Upper lobe of left lung (tissue), 6 donors: ENCODE measurements at regions not wholly inside any gene's neighbourhood (a gene's known extent, or its start where the extent isn't known, plus 50 kb on each side); places are given as distances from the start of the nearest gene placed in this dataset.
A peak's percentile ranks its signal among the peaks of the same experiment; 100 is the strongest.

ENCODE experiments used
- ATAC-seq, 2 donors: fragments of 200-7000 bp; cut with Tn5 transposase; one replicate each; pipeline ENCODE4 v1.9.1; 2022; ENCODE audit warnings: mild to moderate bottlenecking in 2 of 2, moderate library complexity in 2 of 2; ENCODE audit not compliant: low FRiP score in 2 of 2
- DNase-seq, 2 donors: peaks; one replicate each; pipeline ENCODE4 v3.0.0-alpha.2; 2019 to 2020
- H3K27ac ChIP-seq, 4 donors: fragments of 200-600 bp; sonication (generic); one replicate each; pipeline ENCODE4 v1.5.1; 2016 to 2019
- H3K27me3 ChIP-seq, 4 donors: fragments of 200-600 bp; sonication (generic); one replicate each; pipeline ENCODE4 v1.5.1; 2017 to 2019
- H3K36me3 ChIP-seq, 4 donors: fragments of 200-600 bp; sonication (generic); one replicate each; pipeline ENCODE4 v1.5.1; 2016 to 2019
- H3K4me1 ChIP-seq, 4 donors: fragments of 200-600 bp; sonication (generic); one replicate each; pipeline ENCODE4 v1.5.1; 2018 to 2019
- H3K4me3 ChIP-seq, 4 donors: fragments of 200-600 bp; sonication (generic); one replicate each; pipeline ENCODE4 v1.5.1; 2017 to 2019; ENCODE audit warnings: mild to moderate bottlenecking in 2 of 4, moderate library complexity in 1 of 4
- H3K9me3 ChIP-seq, 4 donors: fragments of 200-600 bp; sonication (generic); one replicate each; pipeline ENCODE4 v1.5.1; 2018 to 2019
- CTCF ChIP-seq, 6 experiments: fragments of 450-650 bp in 4 of 6; fragments of 200-600 bp in 2 of 6; sonication (generic) in 2 of 6; IDR thresholded peaks; one replicate each; pipeline ENCODE4 v1.5.1; 2016 to 2019; ENCODE audit warnings: antibody characterized with exemption in 6 of 6
- EP300 ChIP-seq, 4 donors: sonication (generic); formaldehyde crosslinking; IDR thresholded peaks; one replicate each; pipeline ENCODE4 v1.5.1; 2017; ENCODE audit warnings: antibody characterized with exemption in 4 of 4, control low read depth in 2 of 4
- POLR2A ChIP-seq, 4 donors: fragments of 450-650 bp; IDR thresholded peaks; one replicate each; pipeline ENCODE4 v1.5.1; 2016 to 2017; ENCODE audit warnings: antibody characterized with exemption in 4 of 4, mild to moderate bottlenecking in 2 of 4
- POLR2AphosphoS5 ChIP-seq, 2 donors: sonication (generic); formaldehyde crosslinking; IDR thresholded peaks; one replicate each; pipeline ENCODE4 v1.5.1; 2017; ENCODE audit warnings: antibody characterized with exemption in 2 of 2
- WGBS, 2 donors: methylation state at CpG; one replicate each; pipeline ENCODE4 v1.1.5; 2017 to 2018; 5-methylcytosine and 5-hydroxymethylcytosine counted together
- donor health status: DM: no; HTN: no; CAD: no; lungs with moderate emphysema.
- donor health status: DM: no; HTN: yes; CAD: no; lungs with severe emphysema.

- no peak for ATAC-seq
- no peak for TF ChIP-seq POLR2AphosphoS5 (IDR thresholded peaks at IDR 0.05)
- TF ChIP-seq POLR2A (IDR thresholded peaks at IDR 0.05), result no peak
- no peak for TF ChIP-seq CTCF (IDR thresholded peaks at IDR 0.05)
- no peak for TF ChIP-seq EP300 (IDR thresholded peaks at IDR 0.05)
- H3K9me3 ChIP-seq, result no peaks in the 10 kb centered on the region
- H3K27ac ChIP-seq, result no peak overlapping the region
- no peak overlapping the region for H3K4me3 ChIP-seq
- DNase-seq, result no peak
- H3K27me3 ChIP-seq, result no peaks in the 10 kb centered on the region
- 93 to 95% methylated on average over 3 of the region's 3 CpGs for WGBS, 2 donors
- no peaks in the 10 kb centered on the region for H3K4me1 ChIP-seq
- no peaks in the 10 kb centered on the region for H3K36me3 ChIP-seq
Measured at GRCh38 chr7:115198143-115198542, 276.2 kb downstream of the MDFIC start.

GRCh38 chr7:115195208-115195607, 273.3 kb downstream of the MDFIC start:
- Histone ChIP-seq H3K36me3 (no peaks in the 10 kb centered on the region), H3K4me1 (no peaks in the 10 kb centered on the region), H3K27ac (no peak overlapping the region), H3K4me3 (no peak overlapping the region), H3K9me3 (no peaks in the 10 kb centered on the region), H3K27me3 (no peaks in the 10 kb centered on the region)
- DNase-seq (no peak), ATAC-seq (no peak)
- 66 to 77% methylated on average over 2 of the region's 2 CpGs for WGBS, 2 donors
- TF ChIP-seq CTCF (IDR thresholded peaks at IDR 0.05) (no peak), EP300 (IDR thresholded peaks at IDR 0.05) (no peak), POLR2AphosphoS5 (IDR thresholded peaks at IDR 0.05) (no peak), POLR2A (IDR thresholded peaks at IDR 0.05) (no peak)

- Histone ChIP-seq H3K4me1 (no peaks in the 10 kb centered on the region), H3K27me3 (no peaks in the 10 kb centered on the region), H3K36me3 (no peaks in the 10 kb centered on the region), H3K4me3 (no peak overlapping the region), H3K27ac (no peak overlapping the region), H3K9me3 (no peaks in the 10 kb centered on the region)
- ATAC-seq (no peak), DNase-seq (no peak)
- 38 to 47% methylated on average over 2 of the region's 2 CpGs for WGBS, 2 donors
- no peak for TF ChIP-seq POLR2A (IDR thresholded peaks at IDR 0.05)
- no peak for TF ChIP-seq CTCF (IDR thresholded peaks at IDR 0.05)
- no peak for TF ChIP-seq POLR2AphosphoS5 (IDR thresholded peaks at IDR 0.05)
- TF ChIP-seq EP300 (IDR thresholded peaks at IDR 0.05), result no peak
Measured at GRCh38 chr7:115191526-115191925, 269.6 kb downstream of the MDFIC start.

GRCh38 chr7:115183431-115184057, 261.6 kb downstream of the MDFIC start:
- Histone ChIP-seq H3K9me3 (no peaks in the 10 kb centered on the region), H3K27ac (no peak overlapping the region), H3K36me3 (no peaks in the 10 kb centered on the region), H3K4me1 (peaks cover 0 to 6% (median under 1%) of the 10 kb centered on the region in 4 donors), H3K27me3 (no peaks in the 10 kb centered on the region), H3K4me3 (no peak overlapping the region)
- TF ChIP-seq POLR2AphosphoS5 (IDR thresholded peaks at IDR 0.05), result no peak
- TF ChIP-seq POLR2A (IDR thresholded peaks at IDR 0.05), result no peak
- TF ChIP-seq EP300 (IDR thresholded peaks at IDR 0.05), result no peak
- no peak for TF ChIP-seq CTCF (IDR thresholded peaks at IDR 0.05)
- 56 to 63% methylated on average over 5 of the region's 5 CpGs for WGBS, 2 donors
- ATAC-seq (peak in 1 of 2 donors; percentile 28), DNase-seq (no peak)

- 26 to 45% methylated on average over 2 of the region's 2 CpGs for WGBS, 2 donors
- H3K27me3 ChIP-seq, result no peaks in the 10 kb centered on the region
- ATAC-seq, result no peak
- no peaks in the 10 kb centered on the region for H3K36me3 ChIP-seq
- DNase-seq, result no peak
- TF ChIP-seq CTCF (IDR thresholded peaks at IDR 0.05) (no peak), POLR2AphosphoS5 (IDR thresholded peaks at IDR 0.05) (no peak), POLR2A (IDR thresholded peaks at IDR 0.05) (no peak), EP300 (IDR thresholded peaks at IDR 0.05) (no peak)
- no peak overlapping the region for H3K4me3 ChIP-seq
- H3K27ac ChIP-seq, result no peak overlapping the region
- no peaks in the 10 kb centered on the region for H3K9me3 ChIP-seq
- H3K4me1 ChIP-seq, result peaks cover 0 to 6% (median 2%) of the 10 kb centered on the region in 4 donors
Measured at GRCh38 chr7:115178835-115179234, 256.9 kb downstream of the MDFIC start.
